ENCODE measurements at regions not wholly inside any gene's neighbourhood (a gene's known extent, or its start where the extent isn't known, plus 50 kb on each side); places are given as distances from the start of the nearest gene placed in this dataset.
A peak's percentile ranks its signal among the peaks of the same experiment; 100 is the strongest.

- DNase-seq (ENCODE audit: low read depth) = no peak
These were observed 103.0 kb upstream of the NUDT6 start for GRCh38 chr4:123025398-123025797.

- DNase-seq (ENCODE audit: low read depth) = peak; percentile 92
These were observed 103.6 kb upstream of the NUDT6 start for GRCh38 chr4:123026015-123026414.

DNA sequence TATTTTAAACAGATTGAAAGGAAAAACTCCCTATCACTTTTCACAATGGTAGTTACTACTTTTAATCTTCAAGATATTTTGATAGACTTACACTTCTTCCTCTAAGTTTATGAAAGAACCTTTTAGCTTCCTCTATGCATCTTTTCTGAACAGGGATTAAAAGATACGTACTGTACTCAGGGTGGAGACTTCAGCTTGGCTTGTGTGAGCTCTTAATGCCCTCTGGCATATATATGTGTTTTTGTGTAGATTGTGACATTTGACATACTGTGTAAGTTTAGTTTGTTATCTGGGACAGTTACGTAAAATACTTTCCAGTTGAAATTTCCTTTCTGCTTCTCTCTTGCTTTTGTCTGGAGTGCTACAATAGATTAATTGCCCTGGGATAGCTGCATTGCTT, 109.3 kb upstream of the NUDT6 start:
- DNase-seq (ENCODE audit: low read depth) = no peak

- no peak for DNase-seq (ENCODE audit: low read depth)
These were observed 111.6 kb upstream of the NUDT6 start for GRCh38 chr4:123034023-123034422.

DNA sequence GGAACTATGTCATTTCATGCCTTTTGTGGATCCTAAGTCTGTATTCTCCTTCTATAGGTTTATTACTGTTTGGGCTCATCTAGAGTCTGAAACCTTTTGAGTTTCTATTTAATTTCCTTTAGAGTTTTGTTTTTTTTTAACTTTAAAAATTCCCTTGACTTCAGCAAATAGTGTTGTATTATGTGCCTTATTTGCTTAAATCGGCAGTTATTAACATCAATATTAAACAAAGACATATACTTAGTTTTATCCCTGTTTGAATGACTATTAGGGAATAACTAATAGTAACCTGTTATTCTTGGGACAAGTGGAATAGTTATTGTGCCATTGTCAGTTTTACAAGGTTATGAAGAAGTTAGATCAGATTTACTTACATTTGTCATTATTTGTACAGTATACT, 112.8 kb upstream of the NUDT6 start:
- DNase-seq (ENCODE audit: low read depth) = no peak

GRCh38 chr4:123037804-123038203, 115.4 kb upstream of the NUDT6 start:
- DNase-seq (ENCODE audit: low read depth) = peak; percentile 35

GRCh38 chr4:123042095-123042494, 119.7 kb upstream of the NUDT6 start:
- no peak for DNase-seq (ENCODE audit: low read depth)

GRCh38 chr4:123043013-123043412, 120.6 kb upstream of the NUDT6 start:
- no peak for DNase-seq (ENCODE audit: low read depth)

GRCh38 chr4:123043793-123044425, 121.5 kb upstream of the NUDT6 start:
- DNase-seq (ENCODE audit: low read depth) = no peak

GRCh38 chr4:123046096-123046495, 123.7 kb upstream of the NUDT6 start:
- DNase-seq (ENCODE audit: low read depth) = no peak

DNA sequence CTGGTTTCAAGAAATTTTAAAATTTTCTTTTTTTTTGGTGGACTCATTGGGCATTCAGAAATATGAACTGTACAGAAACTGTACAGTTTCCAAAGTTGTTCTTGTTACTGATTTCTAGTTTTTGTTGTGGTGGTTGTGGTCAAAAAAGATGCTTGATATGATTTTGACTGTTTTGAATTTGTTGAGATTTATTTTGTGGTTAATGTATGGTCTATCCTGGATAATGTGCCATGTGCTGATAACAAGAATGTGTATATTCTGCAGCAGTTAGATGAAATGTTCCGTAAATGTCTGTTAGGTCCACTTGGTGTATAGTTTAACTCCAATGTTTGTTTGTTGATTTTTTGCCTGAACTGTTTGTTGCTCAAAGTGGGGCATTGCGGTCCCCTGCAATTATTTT, 127.6 kb upstream of the NUDT6 start:
- DNase-seq (ENCODE audit: low read depth) = no peak

- DNase-seq (ENCODE audit: low read depth) = no peak
These were observed 129.6 kb upstream of the NUDT6 start for GRCh38 chr4:123052007-123052406.

DNA sequence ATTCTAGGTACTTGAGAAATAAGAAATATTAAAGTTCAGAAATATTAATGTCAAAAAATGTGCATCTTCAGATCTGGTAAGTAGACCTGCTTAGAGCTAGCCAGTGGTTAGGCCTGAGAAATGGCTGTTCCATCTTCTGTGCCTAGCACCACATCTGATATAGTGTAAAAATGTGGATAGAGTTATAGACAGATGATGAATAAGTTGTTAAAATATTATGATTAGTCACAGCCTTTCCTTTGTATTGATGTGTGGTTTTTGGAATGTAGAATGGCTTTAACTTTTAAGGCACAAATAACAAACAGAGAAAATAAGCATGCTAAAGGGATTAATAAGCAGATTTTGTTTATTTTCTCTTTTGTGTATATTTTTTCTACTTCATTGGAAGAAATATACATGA, 133.5 kb upstream of the NUDT6 start:
- no peak for DNase-seq (ENCODE audit: low read depth)

DNA sequence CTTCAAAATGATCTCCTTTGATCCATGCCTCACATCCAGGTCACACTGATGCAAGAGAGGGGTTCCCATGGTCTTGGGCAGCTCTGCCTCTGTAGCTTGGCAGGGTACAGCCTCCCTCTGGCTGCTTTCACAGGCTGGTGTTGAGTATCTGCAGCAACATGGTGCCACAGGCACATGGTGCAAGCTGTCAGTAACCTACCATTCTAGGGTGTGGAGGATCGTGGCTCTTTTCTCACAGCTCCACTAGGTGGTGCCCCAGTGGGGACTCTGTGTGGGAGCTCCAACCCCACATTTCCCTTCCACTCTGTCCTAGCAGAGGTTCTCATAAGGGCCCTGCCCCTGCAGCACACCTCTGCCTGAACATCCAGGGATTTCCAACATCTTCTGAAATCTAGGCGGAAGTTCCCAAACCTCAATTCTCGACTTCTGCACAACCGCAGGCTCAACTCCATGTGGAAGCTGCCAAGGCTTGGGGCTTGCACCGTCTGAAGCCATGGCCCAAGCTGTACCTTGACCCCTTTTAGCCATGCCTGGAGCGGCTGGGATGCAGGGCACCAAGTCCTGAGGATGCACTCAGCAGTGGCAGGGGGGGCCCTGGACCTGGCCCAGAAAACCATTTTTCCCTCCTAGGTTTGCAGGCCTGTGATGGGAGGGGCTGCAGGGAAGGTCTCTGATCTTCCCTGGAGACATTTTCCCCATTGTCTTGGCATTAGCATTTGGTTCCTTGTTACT, 137.8 kb upstream of the NUDT6 start:
- DNase-seq (ENCODE audit: low read depth) = no peak

DNA sequence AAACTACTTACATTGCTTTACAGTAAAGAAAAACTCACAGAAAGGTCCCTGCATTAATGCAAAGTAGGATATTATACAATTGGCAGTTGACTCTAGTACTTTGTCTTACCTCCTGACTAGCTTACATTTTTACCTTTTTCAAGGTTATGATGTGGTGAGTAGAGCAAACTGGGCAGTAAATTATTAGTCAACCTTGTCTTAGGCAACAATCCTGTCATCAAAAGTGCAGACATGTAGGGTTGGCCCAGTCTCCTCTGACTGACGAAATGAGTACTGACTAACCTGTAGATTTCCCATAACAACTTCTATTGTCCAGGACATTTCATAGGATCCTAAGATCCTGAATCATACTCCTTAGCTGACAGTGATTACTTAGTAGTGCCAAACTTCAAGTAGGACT, 142.0 kb upstream of the NUDT6 start:
- peak; percentile 22 for DNase-seq (ENCODE audit: low read depth)

DNA sequence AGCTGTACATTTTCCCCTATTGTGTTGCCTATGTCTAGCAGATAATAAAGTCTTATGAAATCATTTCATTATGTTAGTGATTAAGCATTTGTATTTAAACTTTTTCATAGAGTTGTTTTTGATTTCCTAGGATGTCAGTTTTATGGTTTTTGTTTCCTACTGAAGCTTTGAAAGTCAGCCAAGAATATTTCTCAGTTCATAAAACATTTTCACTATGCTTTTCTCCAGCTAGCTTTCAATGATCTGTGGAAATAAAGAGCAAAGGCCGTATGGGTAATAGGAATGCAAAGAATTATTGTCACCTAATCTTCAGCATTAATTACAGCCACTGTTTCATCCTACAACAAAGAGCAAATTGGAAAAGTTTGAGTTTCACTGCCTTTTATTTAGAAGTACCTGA, 145.7 kb upstream of the NUDT6 start:
- DNase-seq (ENCODE audit: low read depth) = no peak

- no peak for DNase-seq (ENCODE audit: low read depth)
These were observed 149.7 kb upstream of the NUDT6 start for GRCh38 chr4:123072060-123072459.

- no peak for DNase-seq (ENCODE audit: low read depth)
These were observed 151.3 kb upstream of the NUDT6 start for GRCh38 chr4:123073650-123074049.

DNA sequence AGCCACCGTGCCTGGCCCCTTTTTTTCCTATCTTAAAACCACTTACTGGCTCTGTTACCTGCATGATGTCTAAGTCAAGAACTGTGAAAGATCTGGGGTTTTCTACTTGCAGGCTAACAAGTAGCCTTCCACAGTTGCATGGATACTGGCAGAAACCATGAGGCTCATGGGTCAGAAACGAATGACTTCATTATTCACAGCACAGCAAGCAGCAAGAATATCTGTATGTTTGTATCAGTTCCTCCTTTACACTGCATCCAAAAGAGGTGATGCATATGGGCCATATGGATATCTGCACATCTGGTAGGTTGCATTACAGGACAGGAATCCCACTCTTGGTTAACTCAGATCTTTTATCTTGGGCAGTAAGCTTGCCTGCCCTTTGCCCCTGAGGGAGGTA, 154.9 kb upstream of the NUDT6 start:
- DNase-seq (ENCODE audit: low read depth) = no peak

- no peak for DNase-seq (ENCODE audit: low read depth)
These were observed 159.6 kb upstream of the NUDT6 start for GRCh38 chr4:123081971-123082370.

GRCh38 chr4:123083646-123084045, 161.2 kb upstream of the NUDT6 start:
- DNase-seq (ENCODE audit: low read depth) = no peak

- DNase-seq (ENCODE audit: low read depth) = no peak
These were observed 166.1 kb upstream of the NUDT6 start for GRCh38 chr4:123088501-123088900.

DNA sequence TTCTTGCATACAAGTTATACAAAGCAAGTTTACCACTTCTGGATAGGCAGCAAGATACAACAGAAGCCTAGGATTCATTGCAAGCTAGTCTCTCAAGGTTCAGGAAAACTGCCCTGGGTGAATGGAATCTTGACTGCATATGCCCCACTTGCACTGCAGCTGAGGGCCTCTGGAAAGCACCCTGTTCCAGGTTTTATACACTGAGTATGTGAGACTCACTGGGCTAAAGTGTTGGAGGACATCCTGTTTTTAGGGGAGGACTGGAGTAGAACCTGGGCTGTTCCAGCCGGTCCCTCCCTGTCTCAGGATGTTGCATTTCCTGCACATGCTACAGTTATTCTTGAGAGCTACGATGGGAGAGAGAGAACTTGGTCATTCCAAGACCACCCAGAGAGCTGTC, 168.5 kb upstream of the NUDT6 start:
- DNase-seq (ENCODE audit: low read depth) = no peak
